ENCODE measurements at regions not wholly inside any gene's neighbourhood (a gene's known extent, or its start where the extent isn't known, plus 50 kb on each side); places are given as distances from the start of the nearest gene placed in this dataset.

GRCh38 chr11:92330114-92330513, 105.5 kb downstream of the FAT3 start:
- no peak for ATAC-seq
- H3K27me3 Mint-ChIP-seq (ENCODE audit: low read depth in 2 of 2) = no peaks in the 10 kb centered on the region
- no peak overlapping the region for H3K4me3 ChIP-seq (ENCODE audit: low read length)
- no peaks in the 10 kb centered on the region for H3K4me1 ChIP-seq (ENCODE audit: control insufficient read depth, insufficient read depth, low read length)
- no peaks in the 10 kb centered on the region for H3K4me1 Mint-ChIP-seq
- no peak for DNase-seq
- H3K36me3 Mint-ChIP-seq = no peaks in the 10 kb centered on the region
- 80% methylated on average over 2 of the region's 2 CpGs for WGBS (ENCODE audit: insufficient coverage)
- H3K27ac ChIP-seq (ENCODE audit: low read length) = no peak overlapping the region
- intact Hi-C loops (cut with micrococcal nuclease) = no loop called here
- no peak overlapping the region for H3K4me3 Mint-ChIP-seq
- TF ChIP-seq CTCF (IDR thresholded peaks at IDR 0.05) = no peak
- H3K9me3 Mint-ChIP-seq = peaks cover 0 to 2% of the 10 kb centered on the region in 2 donors
- no peaks in the 10 kb centered on the region for H3K9me3 ChIP-seq (ENCODE audit: control insufficient read depth, insufficient read depth, low read length)
- H3K27ac Mint-ChIP-seq = no peak overlapping the region
- H3K27me3 ChIP-seq (ENCODE audit: control insufficient read depth, insufficient read depth, low read length) = no peaks in the 10 kb centered on the region
- H3K36me3 ChIP-seq (ENCODE audit: control insufficient read depth, insufficient read depth, low read length) = no peaks in the 10 kb centered on the region

- DNase-seq = no peak
- Mint-ChIP-seq H3K9me3 (peaks cover 0 to 5% of the 10 kb centered on the region in 2 donors), H3K4me3 (no peak overlapping the region), H3K27me3 (ENCODE audit: low read depth in 2 of 2) (no peaks in the 10 kb centered on the region), H3K4me1 (no peaks in the 10 kb centered on the region), H3K36me3 (no peaks in the 10 kb centered on the region), H3K27ac (no peak overlapping the region)
- H3K4me3 ChIP-seq (ENCODE audit: low read length) = no peak overlapping the region
- no peak for ATAC-seq
- no peaks in the 10 kb centered on the region for H3K4me1 ChIP-seq (ENCODE audit: control insufficient read depth, insufficient read depth, low read length)
- intact Hi-C loops (cut with micrococcal nuclease) = no loop called here
- no peak for TF ChIP-seq CTCF (IDR thresholded peaks at IDR 0.05)
- H3K27ac ChIP-seq (ENCODE audit: low read length) = no peak overlapping the region
- no peaks in the 10 kb centered on the region for H3K27me3 ChIP-seq (ENCODE audit: control insufficient read depth, insufficient read depth, low read length)
- no peaks in the 10 kb centered on the region for H3K36me3 ChIP-seq (ENCODE audit: control insufficient read depth, insufficient read depth, low read length)
- no peaks in the 10 kb centered on the region for H3K9me3 ChIP-seq (ENCODE audit: control insufficient read depth, insufficient read depth, low read length)
- WGBS (ENCODE audit: insufficient coverage) = 88% methylated on average over 1 of the region's 1 CpG
These were observed 108.4 kb downstream of the FAT3 start for GRCh38 chr11:92332986-92333385.

GRCh38 chr11:92340839-92341238, 116.2 kb downstream of the FAT3 start:
- ATAC-seq = no peak
- Mint-ChIP-seq H3K27me3 (ENCODE audit: low read depth in 2 of 2) (no peaks in the 10 kb centered on the region), H3K36me3 (no peaks in the 10 kb centered on the region), H3K4me3 (no peak overlapping the region), H3K4me1 (no peaks in the 10 kb centered on the region), H3K27ac (no peak overlapping the region), H3K9me3 (peaks cover 7 to 10% of the 10 kb centered on the region in 2 donors)
- WGBS (ENCODE audit: insufficient coverage) = 82% methylated on average over 6 of the region's 6 CpGs
- Histone ChIP-seq H3K4me1 (ENCODE audit: control insufficient read depth, insufficient read depth, low read length) (no peaks in the 10 kb centered on the region), H3K9me3 (ENCODE audit: control insufficient read depth, insufficient read depth, low read length) (no peaks in the 10 kb centered on the region), H3K36me3 (ENCODE audit: control insufficient read depth, insufficient read depth, low read length) (no peaks in the 10 kb centered on the region), H3K4me3 (ENCODE audit: low read length) (no peak overlapping the region), H3K27ac (ENCODE audit: low read length) (no peak overlapping the region), H3K27me3 (ENCODE audit: control insufficient read depth, insufficient read depth, low read length) (no peaks in the 10 kb centered on the region)
- no peak for TF ChIP-seq CTCF (IDR thresholded peaks at IDR 0.05)
- intact Hi-C loops (cut with micrococcal nuclease) = no loop called here
- DNase-seq = no peak

- no peaks in the 10 kb centered on the region for H3K9me3 ChIP-seq (ENCODE audit: control insufficient read depth, insufficient read depth, low read length)
- DNase-seq (no peak), ATAC-seq (no peak)
- peaks cover 4% of the 10 kb centered on the region for H3K36me3 Mint-ChIP-seq
- H3K27me3 Mint-ChIP-seq (ENCODE audit: low read depth in 2 of 2) = peaks cover 0 to 4% of the 10 kb centered on the region in 2 donors
- no peaks in the 10 kb centered on the region for H3K4me1 Mint-ChIP-seq
- 83% methylated on average over 8 of the region's 9 CpGs for WGBS (ENCODE audit: insufficient coverage)
- no peak for TF ChIP-seq CTCF (IDR thresholded peaks at IDR 0.05)
- H3K27me3 ChIP-seq (ENCODE audit: control insufficient read depth, insufficient read depth, low read length) = no peaks in the 10 kb centered on the region
- no peak overlapping the region for H3K27ac ChIP-seq (ENCODE audit: low read length)
- intact Hi-C loops (cut with micrococcal nuclease) = no loop called here
- no peak overlapping the region for H3K4me3 Mint-ChIP-seq
- no peaks in the 10 kb centered on the region for H3K4me1 ChIP-seq (ENCODE audit: control insufficient read depth, insufficient read depth, low read length)
- no peaks in the 10 kb centered on the region for H3K36me3 ChIP-seq (ENCODE audit: control insufficient read depth, insufficient read depth, low read length)
- H3K27ac Mint-ChIP-seq = no peak overlapping the region
- no peak overlapping the region for H3K4me3 ChIP-seq (ENCODE audit: low read length)
- peaks cover 7% of the 10 kb centered on the region in 2 donors for H3K9me3 Mint-ChIP-seq
These were observed 117.6 kb downstream of the FAT3 start for GRCh38 chr11:92342034-92342720.
